ENCODE measurements at regions not wholly inside any gene's neighbourhood (a gene's known extent, or its start where the extent isn't known, plus 50 kb on each side); places are given as distances from the start of the nearest gene placed in this dataset.

DNA sequence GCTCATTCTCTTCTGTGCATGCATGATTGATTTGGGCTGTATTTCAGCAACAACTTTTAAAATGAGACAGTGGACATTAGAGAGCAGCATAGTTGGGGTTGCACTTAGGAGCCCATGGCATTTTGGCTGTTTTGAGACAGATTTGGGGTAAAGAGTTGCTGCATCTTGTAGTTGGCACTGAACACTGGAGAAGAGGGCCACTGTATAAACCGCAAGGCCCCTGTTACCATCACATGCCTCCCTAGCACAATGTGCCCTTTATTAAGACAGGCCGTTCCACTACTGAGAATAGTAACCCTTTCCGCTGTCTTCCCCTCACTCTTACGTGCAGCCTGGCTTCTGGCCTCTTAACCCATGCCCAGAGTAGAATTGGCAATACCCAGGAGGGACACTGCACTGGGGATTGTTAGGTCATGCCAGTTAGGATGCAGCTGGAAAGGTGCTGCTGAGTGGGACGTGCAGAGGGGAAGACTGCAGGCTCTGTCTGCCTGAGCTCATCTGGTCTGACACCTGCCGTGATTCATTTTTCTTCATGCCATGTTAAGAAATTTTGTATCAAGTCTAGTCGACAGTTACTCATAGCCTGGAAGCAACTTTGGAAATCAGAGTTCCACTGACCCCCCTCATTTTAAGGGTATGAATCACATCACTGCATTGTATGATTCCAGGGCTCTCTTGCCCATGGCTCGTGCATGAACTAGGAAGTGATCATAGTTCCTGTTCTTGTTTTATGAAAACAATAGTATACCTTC is 146.9 kb upstream of the DMRT1 start:
- DNase-seq: no peak

DNA sequence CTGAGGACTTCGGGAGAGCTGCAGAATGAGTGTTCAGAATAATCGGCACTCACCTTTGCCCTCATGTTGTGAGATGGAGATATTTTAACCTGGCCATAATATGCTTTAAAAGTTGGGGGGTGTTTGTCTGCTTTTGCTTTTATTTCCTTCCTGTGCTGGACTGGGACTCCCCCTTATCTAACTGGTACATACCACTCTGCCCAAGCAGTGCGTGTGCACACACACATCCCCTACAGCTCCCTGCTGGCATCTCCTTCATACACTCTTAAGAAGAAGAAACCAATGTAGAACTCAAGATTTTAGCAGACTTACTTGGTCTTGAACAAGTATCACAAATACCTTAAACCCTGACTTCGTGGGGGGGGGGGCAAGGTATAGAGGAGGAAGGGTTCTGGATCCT is 146.2 kb upstream of the DMRT1 start:
- DNase-seq: no peak

DNA sequence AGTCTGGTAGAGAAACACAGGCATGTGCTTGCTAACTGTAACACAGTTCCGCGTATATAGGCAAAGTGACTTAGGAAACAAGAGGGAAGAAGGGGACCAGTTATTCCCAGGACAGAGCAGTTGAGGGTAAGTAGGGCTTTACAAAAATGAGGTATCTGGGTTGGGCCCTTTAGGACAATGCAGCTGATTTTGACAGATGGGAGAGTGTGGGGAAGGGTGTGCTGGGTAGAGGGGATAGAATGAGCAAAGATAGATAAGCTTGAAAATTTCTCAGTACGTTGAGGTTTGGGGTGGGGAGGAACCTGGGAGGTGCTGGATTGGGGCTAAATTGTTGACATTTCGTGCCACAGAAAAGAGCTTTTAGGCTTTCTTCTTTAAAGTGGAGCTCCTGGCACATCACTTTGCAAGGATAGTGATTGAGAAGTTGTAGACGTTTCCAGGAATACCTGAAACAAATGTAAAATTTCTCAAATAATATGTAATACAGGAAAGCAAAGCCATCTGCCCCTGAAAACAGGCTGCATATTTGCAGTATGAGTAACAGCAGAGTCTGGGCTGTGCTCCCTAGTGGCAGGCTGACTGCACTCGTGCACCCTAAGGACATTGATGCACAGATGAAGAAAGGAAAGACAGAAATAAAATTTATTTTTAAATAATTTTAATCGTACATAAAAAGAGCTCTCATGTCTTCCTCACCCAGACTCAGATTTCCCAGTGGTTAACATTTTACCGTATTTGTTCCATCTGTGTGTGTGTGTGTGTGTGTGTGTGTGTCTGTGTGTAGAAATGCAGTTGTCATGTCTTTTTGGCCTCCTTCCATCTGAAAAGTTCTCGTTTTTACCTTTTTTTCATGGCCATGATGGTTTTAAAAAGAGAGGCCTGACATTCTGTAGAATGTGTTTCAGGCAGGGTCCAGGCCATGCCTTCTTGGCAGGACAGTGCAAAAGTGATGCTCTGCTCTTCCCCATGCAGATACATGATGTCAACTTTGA is 144.9 kb upstream of the DMRT1 start:
- DNase-seq: no peak

DNA sequence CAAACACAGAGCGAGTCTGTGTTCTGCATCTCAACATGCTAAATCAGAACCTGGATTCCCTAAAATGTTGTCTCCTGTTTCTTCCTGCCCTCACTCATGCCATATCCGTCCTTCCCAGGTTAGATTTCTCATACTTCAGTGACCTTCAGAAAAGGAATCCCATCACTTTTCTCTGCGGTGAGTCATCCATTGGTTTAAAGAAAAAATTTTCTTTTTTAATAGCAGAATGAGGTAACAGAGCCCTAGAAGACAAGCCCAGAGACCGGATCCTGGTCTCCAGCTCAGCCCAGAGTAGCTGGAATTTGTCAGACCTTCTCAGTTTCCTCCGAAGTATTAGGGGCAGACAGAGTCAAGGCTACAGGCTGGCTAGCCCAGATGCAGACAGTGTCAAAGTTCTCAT is 143.2 kb upstream of the DMRT1 start:
- no peak for DNase-seq

DNA sequence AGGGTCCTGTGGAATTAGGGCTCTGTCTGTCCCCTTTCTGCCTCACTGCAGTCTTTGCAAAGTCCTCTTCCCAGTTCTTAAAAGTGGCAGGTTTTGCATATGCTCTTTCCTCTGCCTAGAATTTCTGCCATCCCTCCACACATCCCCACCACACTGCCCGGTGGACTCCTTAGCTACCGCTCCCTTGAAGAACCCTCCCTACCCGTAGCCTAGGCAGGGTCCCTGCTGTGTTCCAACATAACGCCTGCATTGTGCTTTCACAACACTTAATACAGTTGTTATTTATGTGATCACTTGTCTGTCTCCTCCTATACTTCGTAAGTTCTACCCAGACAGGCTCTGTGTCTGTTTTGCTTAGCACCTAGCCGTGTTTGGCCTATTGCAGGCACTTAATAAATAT is 142.5 kb upstream of the DMRT1 start:
- DNase-seq: no peak

DNA sequence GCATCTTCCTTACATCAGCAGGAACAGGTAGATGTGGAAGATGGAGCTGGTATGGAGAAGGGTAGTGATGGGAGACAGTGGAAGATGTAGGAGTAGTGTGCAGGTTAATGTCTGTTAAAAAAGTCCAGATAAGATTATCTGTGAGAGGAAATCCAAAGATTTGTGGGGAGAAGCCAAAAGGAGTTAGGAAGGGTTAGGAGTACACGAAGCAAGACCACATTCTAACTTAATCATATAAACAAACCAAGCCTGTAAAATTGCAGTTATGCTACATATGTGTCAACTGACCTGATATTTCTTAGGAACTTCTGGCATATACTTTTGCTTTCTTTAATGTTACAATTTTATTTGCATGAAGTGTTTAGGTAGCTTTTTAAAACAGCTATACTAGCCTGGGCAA is 142.1 kb upstream of the DMRT1 start:
- DNase-seq: no peak

DNA sequence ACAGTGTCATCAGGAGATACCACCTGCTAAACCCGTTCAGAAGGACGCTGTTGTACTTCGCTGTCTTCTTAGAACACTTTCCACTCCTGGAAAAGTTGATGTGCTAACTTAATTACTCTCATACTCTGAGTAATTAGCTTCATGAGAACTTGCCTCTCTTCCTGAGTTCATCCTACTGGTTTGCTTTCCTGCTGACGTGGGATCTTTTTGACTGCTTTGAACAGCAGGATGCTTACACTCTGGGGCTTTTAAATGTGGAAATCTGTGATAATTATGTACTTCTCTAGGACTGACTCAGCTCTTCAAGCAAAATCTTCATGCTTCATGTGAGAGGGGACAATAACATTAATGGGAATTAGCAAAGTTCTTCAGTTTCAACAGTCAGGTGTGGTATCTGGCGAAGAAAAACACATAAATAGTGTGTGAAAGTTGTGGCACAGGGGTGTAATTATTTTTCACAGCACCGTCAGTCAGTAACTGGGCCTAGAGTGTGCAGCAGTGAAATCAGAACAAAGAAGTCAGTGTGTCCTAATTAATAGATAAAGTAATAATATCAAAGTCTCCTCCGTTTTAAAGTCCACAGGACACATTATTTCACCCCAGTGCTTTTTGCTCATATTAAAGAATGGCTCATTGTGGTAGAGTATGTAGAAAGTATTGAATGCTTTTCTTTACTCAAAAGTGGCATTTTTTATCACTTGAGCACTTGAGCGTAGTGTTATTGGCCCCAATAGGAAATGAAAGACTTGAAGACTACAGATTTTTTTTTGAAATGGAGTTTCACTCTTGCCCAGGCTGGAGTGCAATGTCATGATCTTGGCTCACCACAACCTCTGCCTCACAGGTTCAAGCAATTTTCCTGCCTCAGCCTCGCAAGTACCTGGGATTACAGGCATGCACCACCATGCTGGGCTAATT is 140.9 kb upstream of the DMRT1 start:
- no peak for DNase-seq

DNA sequence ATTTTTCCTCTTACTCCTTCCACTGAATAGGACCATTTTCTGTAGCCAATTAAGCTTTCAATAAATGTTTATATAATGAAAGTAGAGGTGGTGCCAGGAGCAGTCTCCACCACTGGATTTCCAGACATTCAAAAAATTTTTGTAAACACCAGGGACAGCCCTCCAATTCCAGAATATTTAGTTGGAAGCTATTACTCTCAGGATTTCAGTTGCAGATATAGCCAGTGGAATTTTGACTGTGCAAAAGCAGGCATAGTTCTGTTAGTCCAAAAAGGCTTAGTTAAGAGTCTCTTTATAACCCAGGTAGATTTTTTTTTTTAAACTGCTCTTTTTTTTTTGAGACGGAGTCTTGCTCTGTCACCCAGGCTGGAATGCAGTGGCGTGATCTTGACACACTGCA is 138.1 kb upstream of the DMRT1 start:
- DNase-seq: no peak

DNA sequence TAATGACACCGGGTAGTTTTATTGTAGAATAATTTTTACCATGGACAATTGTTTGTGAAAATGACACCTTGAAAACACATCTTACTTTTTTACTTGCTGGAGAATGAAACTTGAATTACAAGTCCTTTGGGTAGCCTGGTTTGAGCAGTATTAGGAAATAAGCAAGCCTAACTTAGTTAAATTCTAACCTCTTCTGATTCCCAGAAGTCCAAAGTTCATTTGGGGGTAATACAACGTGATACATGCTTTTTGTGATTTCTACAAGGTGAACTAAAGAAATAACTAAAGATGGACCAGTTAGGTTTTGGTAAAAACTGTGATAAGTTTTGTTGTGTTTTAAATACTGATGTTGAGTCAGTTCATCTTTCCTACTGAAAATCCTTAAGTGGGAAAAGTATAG is 135.4 kb upstream of the DMRT1 start:
- DNase-seq: no peak

DNA sequence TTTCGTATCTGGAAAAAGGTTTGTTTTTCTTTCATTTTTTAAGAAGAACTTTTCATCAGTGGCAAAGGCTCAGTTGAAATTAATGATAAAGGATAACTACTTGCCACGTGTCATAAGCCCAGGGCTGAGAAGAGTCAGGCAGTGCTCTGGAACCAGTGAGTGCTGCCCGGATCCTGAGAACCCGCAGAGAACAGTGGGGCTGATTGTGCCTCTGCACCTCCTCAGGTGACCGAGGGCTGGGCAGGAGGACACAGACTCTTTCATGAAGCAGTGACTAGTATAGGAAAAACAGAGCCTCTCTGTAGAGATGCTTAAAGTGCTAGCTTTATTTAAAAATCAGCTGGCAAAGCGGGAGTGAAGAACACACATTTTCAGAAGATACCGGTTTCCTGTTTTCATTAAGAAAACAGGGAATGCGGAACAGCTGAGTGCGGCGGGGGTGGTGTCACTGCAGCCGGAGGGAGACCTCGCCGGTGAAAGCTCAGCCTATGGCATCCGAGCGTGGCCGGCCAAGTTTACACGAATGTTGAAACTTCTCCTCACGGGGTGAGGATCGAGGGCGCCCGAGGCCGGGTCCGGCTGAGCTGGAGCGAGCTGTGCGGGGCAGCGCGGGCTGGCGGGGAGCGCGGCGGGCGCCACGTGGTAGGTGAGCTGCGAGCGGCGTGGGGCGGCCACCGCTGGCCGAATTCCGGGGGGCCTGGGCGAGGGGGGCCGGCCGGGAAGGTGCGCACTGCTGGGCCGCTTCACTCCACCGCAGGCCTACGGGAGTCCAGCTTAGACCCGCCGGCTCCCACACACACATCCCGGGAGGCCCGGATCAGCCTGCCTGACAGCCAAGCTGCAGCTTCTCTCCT is 134.7 kb upstream of the DMRT1 start:
- DNase-seq: peak; percentile 76

DNA sequence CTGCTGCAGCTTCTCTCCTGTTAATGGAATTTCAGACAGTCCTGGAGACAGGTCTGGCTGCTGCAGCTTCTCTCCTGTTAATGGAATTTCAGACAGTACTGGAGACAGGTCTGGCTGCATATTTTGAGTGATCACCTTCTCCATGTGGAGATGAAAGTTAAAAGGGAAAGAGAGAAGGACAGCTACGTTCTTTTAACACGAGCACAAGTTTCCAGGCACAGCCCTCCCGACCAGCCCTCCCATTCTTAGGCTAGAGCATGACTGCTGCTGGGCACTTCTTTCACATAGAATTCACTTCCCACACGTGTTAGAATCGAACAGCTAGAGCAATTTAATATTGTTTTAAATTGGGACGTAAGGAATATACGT is 133.3 kb upstream of the DMRT1 start:
- DNase-seq: peak; percentile 41

DNA sequence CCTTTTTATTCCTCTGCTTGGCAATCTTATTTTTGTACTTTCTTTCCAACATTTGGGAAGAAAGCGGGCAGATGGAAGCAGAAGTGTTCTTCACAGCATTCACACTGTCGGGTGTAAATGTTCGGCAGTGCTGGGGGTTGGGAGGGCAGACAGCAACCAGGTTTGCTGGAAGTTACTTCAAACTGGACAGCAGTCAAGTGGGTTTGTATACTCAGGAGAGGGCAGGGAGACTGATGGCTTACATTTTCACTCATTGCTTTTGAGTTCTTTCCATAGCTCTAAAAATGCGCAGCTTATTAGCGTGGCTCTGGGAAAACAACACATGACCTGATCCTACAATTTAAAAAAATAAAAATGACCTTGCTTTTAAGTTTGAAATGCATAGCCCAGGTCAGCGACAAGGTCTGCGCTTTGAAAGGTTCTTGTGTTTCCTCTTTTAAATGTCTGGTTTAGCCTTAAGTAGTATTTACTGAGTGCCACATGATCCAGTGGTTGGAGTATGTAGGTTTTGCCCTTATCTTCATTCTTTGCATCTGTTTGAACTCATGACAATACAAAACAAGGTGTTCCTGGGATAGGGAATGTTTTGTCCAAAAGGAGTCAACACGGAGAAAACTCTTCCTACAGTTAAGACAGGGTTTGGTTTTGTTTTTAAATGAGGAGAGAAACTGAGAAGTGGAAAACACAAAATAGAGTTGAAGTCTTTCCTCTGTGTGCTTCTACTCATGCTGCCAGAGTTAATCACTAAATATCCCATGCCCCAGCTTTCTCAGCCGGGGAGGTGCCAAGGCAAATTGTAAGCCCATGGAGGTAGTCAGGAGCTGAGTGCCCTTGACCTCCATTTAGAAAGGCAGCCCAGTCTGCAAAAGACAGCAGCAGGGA is 132.7 kb upstream of the DMRT1 start:
- peak; percentile 40 for DNase-seq

DNA sequence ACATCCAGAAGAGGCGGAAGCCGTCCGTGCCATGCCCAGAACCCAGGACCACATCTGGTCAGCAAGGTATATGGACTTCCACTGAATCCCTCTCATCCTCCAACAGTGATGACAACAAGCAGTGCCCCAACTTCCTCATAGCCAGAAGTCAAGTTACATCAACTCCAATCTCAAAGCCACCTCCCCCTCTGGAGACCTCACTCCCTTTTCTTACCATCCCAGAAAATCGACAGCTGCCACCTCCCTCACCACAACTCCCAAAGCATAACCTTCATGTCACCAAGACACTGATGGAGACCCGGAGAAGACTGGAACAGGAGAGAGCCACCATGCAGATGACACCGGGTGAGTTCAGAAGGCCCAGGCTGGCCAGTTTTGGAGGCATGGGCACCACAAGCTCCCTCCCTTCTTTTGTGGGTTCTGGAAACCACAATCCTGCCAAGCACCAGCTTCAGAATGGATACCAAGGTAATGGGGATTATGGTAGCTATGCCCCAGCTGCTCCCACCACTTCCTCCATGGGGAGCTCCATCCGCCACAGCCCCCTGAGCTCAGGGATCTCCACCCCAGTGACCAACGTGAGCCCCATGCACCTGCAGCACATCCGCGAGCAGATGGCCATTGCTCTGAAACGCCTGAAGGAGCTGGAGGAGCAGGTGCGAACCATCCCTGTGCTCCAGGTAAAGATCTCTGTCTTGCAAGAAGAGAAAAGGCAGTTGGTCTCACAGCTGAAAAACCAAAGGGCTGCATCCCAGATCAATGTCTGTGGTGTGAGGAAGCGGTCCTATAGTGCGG is 130.3 kb upstream of the DMRT1 start:
- no peak for DNase-seq

DNA sequence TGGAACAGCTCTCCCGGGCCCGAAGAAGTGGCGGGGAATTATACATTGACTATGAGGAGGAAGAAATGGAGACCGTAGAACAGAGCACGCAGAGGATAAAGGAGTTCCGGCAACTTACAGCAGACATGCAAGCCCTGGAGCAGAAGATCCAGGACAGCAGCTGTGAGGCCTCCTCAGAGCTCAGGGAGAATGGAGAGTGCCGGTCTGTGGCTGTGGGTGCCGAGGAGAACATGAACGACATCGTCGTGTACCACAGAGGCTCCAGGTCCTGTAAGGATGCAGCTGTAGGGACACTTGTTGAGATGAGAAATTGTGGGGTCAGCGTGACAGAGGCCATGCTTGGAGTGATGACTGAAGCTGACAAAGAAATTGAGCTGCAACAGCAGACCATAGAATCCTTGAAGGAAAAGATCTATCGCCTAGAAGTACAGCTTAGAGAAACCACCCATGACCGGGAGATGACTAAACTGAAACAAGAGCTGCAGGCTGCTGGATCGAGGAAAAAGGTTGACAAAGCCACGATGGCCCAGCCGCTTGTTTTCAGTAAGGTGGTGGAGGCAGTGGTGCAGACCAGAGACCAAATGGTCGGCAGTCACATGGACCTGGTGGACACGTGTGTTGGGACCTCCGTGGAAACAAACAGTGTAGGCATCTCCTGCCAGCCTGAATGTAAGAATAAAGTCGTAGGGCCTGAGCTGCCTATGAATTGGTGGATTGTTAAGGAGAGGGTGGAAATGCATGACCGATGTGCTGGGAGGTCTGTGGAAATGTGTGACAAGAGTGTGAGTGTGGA is 129.5 kb upstream of the DMRT1 start:
- no peak for DNase-seq

DNA sequence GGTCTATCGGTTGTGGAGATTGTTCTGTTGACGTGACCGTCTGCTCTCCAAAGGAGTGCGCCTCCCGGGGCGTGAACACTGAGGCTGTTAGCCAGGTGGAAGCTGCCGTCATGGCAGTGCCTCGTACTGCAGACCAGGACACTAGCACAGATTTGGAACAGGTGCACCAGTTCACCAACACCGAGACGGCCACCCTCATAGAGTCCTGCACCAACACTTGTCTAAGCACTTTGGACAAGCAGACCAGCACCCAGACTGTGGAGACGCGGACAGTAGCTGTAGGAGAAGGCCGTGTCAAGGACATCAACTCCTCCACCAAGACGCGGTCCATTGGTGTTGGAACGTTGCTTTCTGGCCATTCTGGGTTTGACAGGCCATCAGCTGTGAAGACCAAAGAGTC is 128.9 kb upstream of the DMRT1 start:
- no peak for DNase-seq

DNA sequence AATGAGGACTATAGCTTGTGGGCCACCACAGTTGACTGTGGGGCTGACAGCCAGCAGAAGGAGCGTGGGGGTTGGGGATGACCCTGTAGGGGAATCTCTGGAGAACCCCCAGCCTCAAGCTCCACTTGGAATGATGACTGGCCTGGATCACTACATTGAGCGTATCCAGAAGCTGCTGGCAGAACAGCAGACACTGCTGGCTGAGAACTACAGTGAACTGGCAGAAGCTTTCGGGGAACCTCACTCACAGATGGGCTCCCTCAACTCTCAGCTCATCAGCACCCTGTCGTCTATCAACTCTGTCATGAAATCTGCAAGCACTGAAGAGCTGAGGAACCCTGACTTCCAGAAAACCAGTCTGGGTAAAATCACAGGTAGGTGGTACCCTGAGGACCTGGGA is 128.4 kb upstream of the DMRT1 start:
- no peak for DNase-seq

DNA sequence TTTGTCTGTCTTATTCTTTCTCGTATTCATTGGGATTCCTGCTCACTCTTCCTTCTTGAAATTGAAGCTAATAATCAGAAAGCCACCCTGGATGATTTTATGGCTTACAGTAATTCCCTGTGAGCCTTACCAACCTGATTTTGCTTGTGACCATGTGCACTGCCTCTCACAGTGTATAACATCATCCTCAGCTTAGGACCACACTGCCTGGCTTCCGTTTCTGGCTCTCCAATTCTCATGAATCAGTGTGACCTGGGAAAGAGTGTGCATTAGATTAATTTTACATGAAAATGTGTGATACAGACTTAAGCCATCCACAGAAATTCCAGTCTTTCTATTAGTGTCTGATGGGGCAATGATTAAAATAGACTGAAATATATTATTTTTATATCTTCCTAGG is 126.8 kb upstream of the DMRT1 start:
- no peak for DNase-seq

DNA sequence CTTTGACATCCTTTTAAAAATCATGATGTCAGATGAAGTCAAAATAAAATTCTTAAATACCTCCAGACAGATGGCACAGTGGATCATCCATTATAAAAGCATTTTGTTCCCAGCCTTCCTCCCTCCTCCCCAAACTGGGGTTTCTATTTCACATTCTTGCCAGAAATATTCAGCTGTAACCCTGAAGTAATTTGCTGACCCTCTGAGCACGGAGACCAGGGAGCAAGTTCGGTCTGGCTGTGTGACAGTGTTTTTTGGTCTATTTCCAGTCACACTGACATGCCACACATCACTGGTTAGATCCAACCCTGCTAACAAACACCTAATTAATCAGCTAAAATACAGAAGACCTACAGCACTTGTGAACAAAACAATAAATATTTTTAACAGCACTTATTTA is 126.2 kb upstream of the DMRT1 start:
- no peak for DNase-seq

DNA sequence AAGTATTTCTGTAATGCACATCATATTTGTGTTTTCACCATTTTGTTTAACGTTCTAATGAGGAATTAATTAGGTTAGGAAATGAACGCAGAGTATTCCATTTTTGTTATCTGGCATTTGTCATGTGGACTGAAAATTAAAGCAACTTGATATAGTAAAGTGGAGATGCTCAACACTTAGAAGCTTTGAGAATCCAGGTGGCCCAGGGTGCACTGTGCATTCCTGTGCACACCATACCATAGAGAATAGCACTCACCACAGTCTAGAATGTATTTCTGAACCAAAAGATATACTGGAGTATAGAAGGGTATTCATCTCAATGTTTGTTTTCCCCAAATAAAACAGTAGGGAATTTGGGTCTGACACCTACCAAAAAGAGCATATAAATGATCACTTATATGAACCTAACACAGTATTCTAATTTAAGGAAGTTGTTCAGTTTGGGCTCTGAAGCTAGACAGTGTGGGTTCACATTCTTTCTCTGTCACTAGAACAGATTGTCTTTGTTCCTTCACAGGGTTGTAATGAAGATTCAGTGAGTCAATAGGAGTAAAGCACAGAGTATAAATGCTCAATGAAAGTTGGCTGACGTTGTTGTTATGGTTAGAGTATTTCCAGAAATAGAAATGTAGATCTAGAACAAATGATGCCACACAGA is 125.6 kb upstream of the DMRT1 start:
- DNase-seq: no peak
